ENCODE measurements at regions not wholly inside any gene's neighbourhood (a gene's known extent, or its start where the extent isn't known, plus 50 kb on each side); places are given as distances from the start of the nearest gene placed in this dataset.

DNA sequence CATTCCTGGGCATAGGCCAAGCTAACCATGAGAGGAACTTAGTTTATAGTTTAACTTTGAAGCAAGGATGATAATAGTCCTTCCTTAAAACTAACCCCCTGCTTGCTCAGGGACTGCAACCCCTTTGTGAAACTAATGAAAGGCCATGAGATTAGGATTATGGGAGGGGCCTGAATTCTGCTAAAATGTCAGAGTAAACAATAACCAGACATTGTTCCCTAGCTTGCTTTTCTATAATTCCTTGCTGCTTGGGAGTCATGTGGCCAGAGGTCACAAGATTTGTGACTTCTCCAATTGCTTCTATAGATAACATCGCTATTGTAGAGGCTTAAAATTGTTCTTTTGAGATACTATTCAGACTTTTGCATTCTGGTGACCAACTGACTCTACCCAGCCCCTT, 634.0 kb downstream of the TBC1D4 start:
- no peak for TF ChIP-seq POLR2A (IDR thresholded peaks at IDR 0.05; ENCODE audit: low read length)
- no peak for TF ChIP-seq GATA1 (IDR thresholded peaks at IDR 0.05; ENCODE audit: low read depth, low read length)

Data from erythroblast (primary cell).